ENCODE measurements at regions not wholly inside any gene's neighbourhood (a gene's known extent, or its start where the extent isn't known, plus 50 kb on each side); places are given as distances from the start of the nearest gene placed in this dataset.

DNA sequence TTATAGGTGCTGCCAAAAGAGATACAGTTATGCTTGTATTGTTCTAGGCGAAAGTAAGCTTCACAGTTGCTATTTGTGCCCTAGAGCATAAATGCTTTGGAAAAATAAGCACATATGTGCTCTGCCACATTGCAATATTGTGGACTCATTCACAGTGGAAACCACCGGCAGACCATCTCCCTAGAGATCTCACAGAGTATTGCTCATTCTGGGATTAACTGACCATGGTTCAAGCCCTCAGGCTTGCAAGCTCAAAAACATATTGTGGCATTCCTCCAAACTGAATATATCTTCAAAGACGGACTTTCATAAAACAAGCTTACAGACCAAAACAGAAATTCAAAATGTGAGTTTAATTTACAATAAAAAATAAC, 158.2 kb upstream of the CCDC150 start:
- Histone ChIP-seq H3K9me3 (ENCODE audit: control insufficient read depth, insufficient read depth, low read depth, low read length) (no peaks in the 10 kb centered on the region), H3K4me3 (replicated peaks in 1 of 4; ENCODE audit: control extremely low read depth in 1 of 4, insufficient read depth in 1 of 4, low read depth in 3 of 4, low read length in 4 of 4) (no peak overlapping the region), H3K4me1 (ENCODE audit: control insufficient read depth, extremely low read depth, insufficient read depth, low read length) (no peaks in the 10 kb centered on the region), H3K27ac (ENCODE audit: insufficient read depth, low read length) (no peak overlapping the region), H3K36me3 (ENCODE audit: control insufficient read depth, insufficient read depth, low read length) (no peaks in the 10 kb centered on the region), H2AFZ (ENCODE audit: low read length) (no peak overlapping the region), H3K79me2 (ENCODE audit: control insufficient read depth, insufficient read depth, low read length) (no peaks in the 10 kb centered on the region), H3K4me2 (ENCODE audit: extremely low read depth, insufficient read depth, low read length) (no peak overlapping the region), H3K9ac (ENCODE audit: insufficient read depth, low read length) (no peak overlapping the region), H3K27me3 (ENCODE audit: control insufficient read depth, insufficient read depth, low read length) (no peaks in the 10 kb centered on the region), H4K20me1 (ENCODE audit: control insufficient read depth, extremely low read depth, insufficient read depth, low read length) (no peaks in the 10 kb centered on the region)
- no peak for TF ChIP-seq EZH2 (IDR thresholded peaks at IDR 0.05; ENCODE audit: low read length, missing control alignments)
- TF ChIP-seq, protein P1, sequence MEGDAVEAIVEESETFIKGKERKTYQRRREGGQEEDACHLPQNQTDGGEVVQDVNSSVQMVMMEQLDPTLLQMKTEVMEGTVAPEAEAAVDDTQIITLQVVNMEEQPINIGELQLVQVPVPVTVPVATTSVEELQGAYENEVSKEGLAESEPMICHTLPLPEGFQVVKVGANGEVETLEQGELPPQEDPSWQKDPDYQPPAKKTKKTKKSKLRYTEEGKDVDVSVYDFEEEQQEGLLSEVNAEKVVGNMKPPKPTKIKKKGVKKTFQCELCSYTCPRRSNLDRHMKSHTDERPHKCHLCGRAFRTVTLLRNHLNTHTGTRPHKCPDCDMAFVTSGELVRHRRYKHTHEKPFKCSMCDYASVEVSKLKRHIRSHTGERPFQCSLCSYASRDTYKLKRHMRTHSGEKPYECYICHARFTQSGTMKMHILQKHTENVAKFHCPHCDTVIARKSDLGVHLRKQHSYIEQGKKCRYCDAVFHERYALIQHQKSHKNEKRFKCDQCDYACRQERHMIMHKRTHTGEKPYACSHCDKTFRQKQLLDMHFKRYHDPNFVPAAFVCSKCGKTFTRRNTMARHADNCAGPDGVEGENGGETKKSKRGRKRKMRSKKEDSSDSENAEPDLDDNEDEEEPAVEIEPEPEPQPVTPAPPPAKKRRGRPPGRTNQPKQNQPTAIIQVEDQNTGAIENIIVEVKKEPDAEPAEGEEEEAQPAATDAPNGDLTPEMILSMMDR (conservative IDR thresholded peaks at IDR 0.05 in 1 of 2, IDR thresholded peaks at IDR 0.05 in 1 of 2; ENCODE audit: low read depth in 1 of 2, low read length in 2 of 2), result no peak
- peak in 1 of 2 donors; percentile 30 for DNase-seq (ENCODE audit: low read depth in 2 of 2)

DNA sequence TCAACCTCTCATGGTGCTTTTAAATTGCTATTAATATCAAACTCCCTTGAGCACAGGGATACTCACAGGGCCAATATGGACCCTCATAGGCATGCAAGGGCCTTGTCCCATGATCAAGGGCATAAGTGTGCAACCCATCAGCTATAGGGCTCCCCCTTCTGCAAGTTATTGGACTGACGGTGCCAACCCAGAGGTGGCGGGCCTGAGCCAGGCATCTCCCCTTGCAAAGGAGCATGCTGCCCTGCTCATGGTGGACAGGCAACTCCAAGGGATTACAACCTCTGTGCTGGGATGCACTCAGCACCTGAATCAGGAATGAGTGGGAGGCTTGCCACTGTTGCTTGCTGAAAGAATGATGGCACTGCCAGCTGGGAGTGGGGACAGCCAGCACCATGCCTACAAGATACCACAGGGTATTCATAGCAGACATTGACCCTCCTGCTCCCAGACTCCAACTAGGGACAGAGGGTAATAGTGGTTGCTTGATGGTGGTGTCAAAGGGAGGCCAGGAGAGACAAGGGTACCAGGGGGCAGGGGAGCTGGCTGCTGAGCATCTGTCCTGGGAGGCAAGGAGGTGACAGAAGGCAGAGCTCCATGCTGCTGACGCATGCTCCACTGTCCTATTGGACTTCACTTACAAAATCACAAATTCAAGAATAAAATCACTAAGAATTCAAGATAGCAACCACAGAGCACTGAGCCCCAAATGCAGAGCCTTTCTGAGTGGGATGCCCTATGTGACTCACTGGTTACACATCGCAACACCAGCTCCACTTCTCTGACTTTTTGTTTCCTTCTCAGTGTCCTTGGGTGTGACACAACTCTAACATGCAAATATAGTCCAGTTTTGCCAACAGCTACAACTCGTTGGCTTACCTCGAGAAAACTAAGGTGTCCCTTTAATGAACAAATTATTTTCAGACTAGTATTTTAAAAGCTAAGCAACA, 157.1 kb upstream of the CCDC150 start:
- peak in 1 of 2 donors; percentile 67 for DNase-seq (ENCODE audit: low read depth in 2 of 2)
- no peak overlapping the region for H3K27ac ChIP-seq (ENCODE audit: insufficient read depth, low read length)
- no peaks in the 10 kb centered on the region for H3K79me2 ChIP-seq (ENCODE audit: control insufficient read depth, insufficient read depth, low read length)
- no peak overlapping the region for H3K4me2 ChIP-seq (ENCODE audit: extremely low read depth, insufficient read depth, low read length)
- no peaks in the 10 kb centered on the region for H4K20me1 ChIP-seq (ENCODE audit: control insufficient read depth, extremely low read depth, insufficient read depth, low read length)
- no peak overlapping the region for H2AFZ ChIP-seq (ENCODE audit: low read length)
- H3K4me1 ChIP-seq (ENCODE audit: control insufficient read depth, extremely low read depth, insufficient read depth, low read length), result no peaks in the 10 kb centered on the region
- no peak for TF ChIP-seq EZH2 (IDR thresholded peaks at IDR 0.05; ENCODE audit: low read length, missing control alignments)
- TF ChIP-seq, protein P1 (conservative IDR thresholded peaks at IDR 0.05 in 1 of 2, IDR thresholded peaks at IDR 0.05 in 1 of 2; ENCODE audit: low read depth in 1 of 2, low read length in 2 of 2), result no peak
- H3K36me3 ChIP-seq (ENCODE audit: control insufficient read depth, insufficient read depth, low read length), result no peaks in the 10 kb centered on the region
- H3K9me3 ChIP-seq (ENCODE audit: control insufficient read depth, insufficient read depth, low read depth, low read length), result no peaks in the 10 kb centered on the region
- no peaks in the 10 kb centered on the region for H3K27me3 ChIP-seq (ENCODE audit: control insufficient read depth, insufficient read depth, low read length)
- no peak overlapping the region for H3K9ac ChIP-seq (ENCODE audit: insufficient read depth, low read length)
- H3K4me3 ChIP-seq (replicated peaks in 1 of 4; ENCODE audit: control extremely low read depth in 1 of 4, insufficient read depth in 1 of 4, low read depth in 3 of 4, low read length in 4 of 4), result no peak overlapping the region

DNA sequence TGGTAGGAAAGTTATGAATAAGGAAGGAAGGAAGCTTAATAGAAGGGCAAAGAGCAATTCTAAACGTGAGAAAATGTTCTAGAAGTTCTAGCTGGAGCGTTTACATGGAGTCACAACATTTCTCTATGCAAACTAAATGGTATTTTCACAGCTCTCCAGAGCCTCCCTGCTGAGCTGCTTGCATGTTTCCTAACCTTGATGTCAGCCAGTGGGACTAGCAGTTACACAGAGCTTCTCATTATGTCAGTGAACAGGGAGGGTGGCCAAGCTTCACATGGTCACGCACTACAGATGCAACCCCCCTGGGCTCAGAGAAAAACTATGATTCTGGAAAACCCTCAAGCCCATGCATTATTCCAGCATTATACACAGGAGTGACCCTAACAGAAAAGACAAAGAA, 153.4 kb upstream of the CCDC150 start:
- Histone ChIP-seq H3K27ac (ENCODE audit: insufficient read depth, low read length) (no peak overlapping the region), H4K20me1 (ENCODE audit: control insufficient read depth, extremely low read depth, insufficient read depth, low read length) (no peaks in the 10 kb centered on the region), H3K4me1 (ENCODE audit: control insufficient read depth, extremely low read depth, insufficient read depth, low read length) (no peaks in the 10 kb centered on the region), H3K36me3 (ENCODE audit: control insufficient read depth, insufficient read depth, low read length) (no peaks in the 10 kb centered on the region), H3K27me3 (ENCODE audit: control insufficient read depth, insufficient read depth, low read length) (no peaks in the 10 kb centered on the region), H2AFZ (ENCODE audit: low read length) (no peak overlapping the region), H3K9me3 (ENCODE audit: control insufficient read depth, insufficient read depth, low read depth, low read length) (no peaks in the 10 kb centered on the region), H3K79me2 (ENCODE audit: control insufficient read depth, insufficient read depth, low read length) (no peaks in the 10 kb centered on the region), H3K9ac (ENCODE audit: insufficient read depth, low read length) (no peak overlapping the region), H3K4me3 (replicated peaks in 1 of 4; ENCODE audit: control extremely low read depth in 1 of 4, insufficient read depth in 1 of 4, low read depth in 3 of 4, low read length in 4 of 4) (no peak overlapping the region), H3K4me2 (ENCODE audit: extremely low read depth, insufficient read depth, low read length) (no peak overlapping the region)
- TF ChIP-seq, protein P1 (conservative IDR thresholded peaks at IDR 0.05 in 1 of 2, IDR thresholded peaks at IDR 0.05 in 1 of 2; ENCODE audit: low read depth in 1 of 2, low read length in 2 of 2), result no peak
- no peak for TF ChIP-seq EZH2 (IDR thresholded peaks at IDR 0.05; ENCODE audit: low read length, missing control alignments)
- no peak for DNase-seq (ENCODE audit: low read depth in 2 of 2)
